ENCODE measurements at regions not wholly inside any gene's neighbourhood (a gene's known extent, or its start where the extent isn't known, plus 50 kb on each side); places are given as distances from the start of the nearest gene placed in this dataset.

GRCh38 chr10:30722956-30723620 is 93.5 kb upstream of the LYZL2 start:
- Histone ChIP-seq H3K9ac (ENCODE audit: low read length) (no peak overlapping the region), H3K4me2 (ENCODE audit: low read length) (no peak overlapping the region), H3K79me2 (replicated peaks; ENCODE audit: insufficient read depth, low read length) (no peaks in the 10 kb centered on the region), H3K36me3 (ENCODE audit: insufficient read depth, low read length) (no peaks in the 10 kb centered on the region), H4K20me1 (ENCODE audit: insufficient read depth) (no peaks in the 10 kb centered on the region), H3K27me3 (ENCODE audit: insufficient read depth, low read depth, low read length) (no peaks in the 10 kb centered on the region), H3K27ac (ENCODE audit: low read length) (no peak overlapping the region), H2AFZ (ENCODE audit: low read depth, low read length) (no peak overlapping the region), H3K4me3 (ENCODE audit: low read length) (no peak overlapping the region), H3K9me3 (ENCODE audit: low read length) (no peaks in the 10 kb centered on the region), H3K9me2 (ENCODE audit: insufficient read depth, low read length) (no peaks in the 10 kb centered on the region), H3F3A (ENCODE audit: insufficient read depth, low read length, poor library complexity, severe bottlenecking) (no peaks in the 10 kb centered on the region)
- TF ChIP-seq POLR2AphosphoS5 (IDR thresholded peaks at IDR 0.05): no peak
- no peak for TF ChIP-seq TAF1 (IDR thresholded peaks at IDR 0.05; ENCODE audit: low read depth)
- no peak for TF ChIP-seq EP300 (conservative IDR thresholded peaks at IDR 0.05; ENCODE audit: poor library complexity, severe bottlenecking)
- no peak for TF ChIP-seq CTCF (IDR thresholded peaks at IDR 0.05; ENCODE audit: poor library complexity, severe bottlenecking)
- TF ChIP-seq, protein P1, sequence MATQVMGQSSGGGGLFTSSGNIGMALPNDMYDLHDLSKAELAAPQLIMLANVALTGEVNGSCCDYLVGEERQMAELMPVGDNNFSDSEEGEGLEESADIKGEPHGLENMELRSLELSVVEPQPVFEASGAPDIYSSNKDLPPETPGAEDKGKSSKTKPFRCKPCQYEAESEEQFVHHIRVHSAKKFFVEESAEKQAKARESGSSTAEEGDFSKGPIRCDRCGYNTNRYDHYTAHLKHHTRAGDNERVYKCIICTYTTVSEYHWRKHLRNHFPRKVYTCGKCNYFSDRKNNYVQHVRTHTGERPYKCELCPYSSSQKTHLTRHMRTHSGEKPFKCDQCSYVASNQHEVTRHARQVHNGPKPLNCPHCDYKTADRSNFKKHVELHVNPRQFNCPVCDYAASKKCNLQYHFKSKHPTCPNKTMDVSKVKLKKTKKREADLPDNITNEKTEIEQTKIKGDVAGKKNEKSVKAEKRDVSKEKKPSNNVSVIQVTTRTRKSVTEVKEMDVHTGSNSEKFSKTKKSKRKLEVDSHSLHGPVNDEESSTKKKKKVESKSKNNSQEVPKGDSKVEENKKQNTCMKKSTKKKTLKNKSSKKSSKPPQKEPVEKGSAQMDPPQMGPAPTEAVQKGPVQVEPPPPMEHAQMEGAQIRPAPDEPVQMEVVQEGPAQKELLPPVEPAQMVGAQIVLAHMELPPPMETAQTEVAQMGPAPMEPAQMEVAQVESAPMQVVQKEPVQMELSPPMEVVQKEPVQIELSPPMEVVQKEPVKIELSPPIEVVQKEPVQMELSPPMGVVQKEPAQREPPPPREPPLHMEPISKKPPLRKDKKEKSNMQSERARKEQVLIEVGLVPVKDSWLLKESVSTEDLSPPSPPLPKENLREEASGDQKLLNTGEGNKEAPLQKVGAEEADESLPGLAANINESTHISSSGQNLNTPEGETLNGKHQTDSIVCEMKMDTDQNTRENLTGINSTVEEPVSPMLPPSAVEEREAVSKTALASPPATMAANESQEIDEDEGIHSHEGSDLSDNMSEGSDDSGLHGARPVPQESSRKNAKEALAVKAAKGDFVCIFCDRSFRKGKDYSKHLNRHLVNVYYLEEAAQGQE (IDR thresholded peaks at IDR 0.05; ENCODE audit: borderline replicate concordance): no peak
- no peak for TF ChIP-seq MXI1 (conservative IDR thresholded peaks at IDR 0.05; ENCODE audit: poor library complexity, severe bottlenecking)
- TF ChIP-seq EZH2 (IDR thresholded peaks at IDR 0.05; ENCODE audit: borderline replicate concordance, insufficient read depth, low read length, poor library complexity, severe bottlenecking): no peak
- no peak for TF ChIP-seq RAD21 (conservative IDR thresholded peaks at IDR 0.05)
- TF ChIP-seq SMC3 (conservative IDR thresholded peaks at IDR 0.05; ENCODE audit: poor library complexity): no peak

- Histone ChIP-seq H3K36me3 (ENCODE audit: insufficient read depth, low read length) (no peaks in the 10 kb centered on the region), H4K20me1 (ENCODE audit: insufficient read depth) (no peaks in the 10 kb centered on the region), H3K9me2 (ENCODE audit: insufficient read depth, low read length) (no peaks in the 10 kb centered on the region), H3K79me2 (replicated peaks; ENCODE audit: insufficient read depth, low read length) (no peaks in the 10 kb centered on the region), H3K27ac (ENCODE audit: low read length) (no peak overlapping the region), H3K27me3 (ENCODE audit: insufficient read depth, low read depth, low read length) (no peaks in the 10 kb centered on the region), H3K9me3 (ENCODE audit: low read length) (no peaks in the 10 kb centered on the region), H3K4me2 (ENCODE audit: low read length) (no peak overlapping the region), H3F3A (ENCODE audit: insufficient read depth, low read length, poor library complexity, severe bottlenecking) (no peaks in the 10 kb centered on the region), H2AFZ (ENCODE audit: low read depth, low read length) (no peak overlapping the region), H3K4me3 (ENCODE audit: low read length) (no peak overlapping the region), H3K9ac (ENCODE audit: low read length) (no peak overlapping the region)
- TF ChIP-seq TAF1 (IDR thresholded peaks at IDR 0.05; ENCODE audit: low read depth): no peak
- TF ChIP-seq EZH2 (IDR thresholded peaks at IDR 0.05; ENCODE audit: borderline replicate concordance, insufficient read depth, low read length, poor library complexity, severe bottlenecking): no peak
- TF ChIP-seq MXI1 (conservative IDR thresholded peaks at IDR 0.05; ENCODE audit: poor library complexity, severe bottlenecking): no peak
- no peak for TF ChIP-seq EP300 (conservative IDR thresholded peaks at IDR 0.05; ENCODE audit: poor library complexity, severe bottlenecking)
- TF ChIP-seq, protein P1 (IDR thresholded peaks at IDR 0.05; ENCODE audit: borderline replicate concordance): no peak
- TF ChIP-seq CTCF (IDR thresholded peaks at IDR 0.05; ENCODE audit: poor library complexity, severe bottlenecking): no peak
- TF ChIP-seq SMC3 (conservative IDR thresholded peaks at IDR 0.05; ENCODE audit: poor library complexity): no peak
- no peak for TF ChIP-seq POLR2AphosphoS5 (IDR thresholded peaks at IDR 0.05)
- TF ChIP-seq RAD21 (conservative IDR thresholded peaks at IDR 0.05): no peak
Measured at GRCh38 chr10:30719832-30720231, 90.3 kb upstream of the LYZL2 start.
